Activated CD8-positive, alpha-beta memory T cell treated with anti-CD3 and anti-CD28 coated beads for 36 hours (primary cell): ENCODE measurements at regions not wholly inside any gene's neighbourhood (a gene's known extent, or its start where the extent isn't known, plus 50 kb on each side); places are given as distances from the start of the nearest gene placed in this dataset.

Source experiments
- CTCF ChIA-PET: fragments of 350-600 bp; sonication (Branson Sonifier 250); formaldehyde crosslinking; loops from one replicate; lab custom pipeline; 2021; ENCODE audit warnings: antibody characterized with exemption; lab: Charles Lee
- POLR2A ChIA-PET: fragments of 350-600 bp; sonication (Branson Sonifier 250); formaldehyde crosslinking; loops from one replicate; lab custom pipeline; 2021; ENCODE audit warnings: antibody characterized with exemption; lab: Charles Lee

DNA sequence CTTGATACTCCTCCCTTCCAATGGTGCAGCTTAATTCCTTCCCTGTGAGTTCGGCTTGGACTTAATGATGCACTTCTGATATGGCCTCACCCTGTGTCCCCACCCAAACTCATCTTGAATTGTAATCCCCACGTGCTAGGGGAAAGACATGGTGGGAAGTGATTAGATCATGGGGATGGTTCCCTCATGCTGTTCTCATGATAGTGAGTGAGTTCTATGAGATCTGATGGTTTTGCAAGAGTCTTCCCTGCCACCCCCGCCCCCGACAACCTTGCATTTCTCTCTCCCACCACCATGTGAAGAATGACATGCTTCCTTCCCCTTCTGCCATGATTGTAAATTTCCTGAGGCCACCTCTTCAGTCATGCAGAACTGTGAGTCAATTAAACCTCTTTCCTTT, 50.3 kb upstream of the HLA-G start:
- ChIA-PET CTCF (interaction anchor here (0.9 kb wide), 1 partner anchor 15 kb away, joined by 3 read pairs; no protein-coding TSS in a partner anchor), POLR2A (interaction anchor here (0.7 kb wide), 1 partner anchor 9 kb away, joined by 7 read pairs; no protein-coding TSS in a partner anchor)
